Activated gamma-delta T cell treated with Interleukin-2 at 50 U/mL for 16 hours (primary cell): ENCODE measurements at regions not wholly inside any gene's neighbourhood (a gene's known extent, or its start where the extent isn't known, plus 50 kb on each side); places are given as distances from the start of the nearest gene placed in this dataset.
A peak's percentile ranks its signal among the peaks of the same experiment; 100 is the strongest.

Experiments
- DNase-seq: peaks from one replicate; pipeline ENCODE4 v3.0.0-alpha.2; 2020

GRCh38 chr11:16685914-16686313 is 52.5 kb upstream of the C11orf58 start:
- no peak for DNase-seq

GRCh38 chr11:16678466-16679116 is 59.9 kb upstream of the C11orf58 start:
- no peak for DNase-seq

- DNase-seq, result no peak
These were observed 68.5 kb upstream of the C11orf58 start for GRCh38 chr11:16669799-16670415.

- DNase-seq, result no peak
These were observed 105.9 kb upstream of the C11orf58 start for GRCh38 chr11:16632295-16633200.

- DNase-seq, result no peak
These were observed 107.8 kb upstream of the C11orf58 start for GRCh38 chr11:16630651-16631050.

GRCh38 chr11:16618431-16618830 is 120.0 kb upstream of the C11orf58 start:
- no peak for DNase-seq

- DNase-seq, result no peak
These were observed 123.0 kb upstream of the C11orf58 start for GRCh38 chr11:16615480-16615879.

- peak; percentile 37 for DNase-seq
These were observed 124.7 kb upstream of the C11orf58 start for GRCh38 chr11:16613512-16614381.

- no peak for DNase-seq
These were observed 125.3 kb upstream of the C11orf58 start for GRCh38 chr11:16613262-16613511.

- no peak for DNase-seq
These were observed 125.7 kb upstream of the C11orf58 start for GRCh38 chr11:16612566-16613261.

- no peak for DNase-seq
These were observed 126.4 kb upstream of the C11orf58 start for GRCh38 chr11:16611926-16612565.

- DNase-seq, result no peak
These were observed 127.0 kb upstream of the C11orf58 start for GRCh38 chr11:16611401-16611921.

GRCh38 chr11:16610738-16611388 is 127.6 kb upstream of the C11orf58 start:
- no peak for DNase-seq

- DNase-seq, result no peak
These were observed 128.2 kb upstream of the C11orf58 start for GRCh38 chr11:16610213-16610737.

GRCh38 chr11:16609769-16610168 is 128.7 kb upstream of the C11orf58 start:
- DNase-seq, result no peak

- no peak for DNase-seq
These were observed 130.5 kb upstream of the C11orf58 start for GRCh38 chr11:16607675-16608644.

GRCh38 chr11:16606784-16607674 is 131.4 kb upstream of the C11orf58 start:
- no peak for DNase-seq
